ENCODE measurements at regions not wholly inside any gene's neighbourhood (a gene's known extent, or its start where the extent isn't known, plus 50 kb on each side); places are given as distances from the start of the nearest gene placed in this dataset.

DNA sequence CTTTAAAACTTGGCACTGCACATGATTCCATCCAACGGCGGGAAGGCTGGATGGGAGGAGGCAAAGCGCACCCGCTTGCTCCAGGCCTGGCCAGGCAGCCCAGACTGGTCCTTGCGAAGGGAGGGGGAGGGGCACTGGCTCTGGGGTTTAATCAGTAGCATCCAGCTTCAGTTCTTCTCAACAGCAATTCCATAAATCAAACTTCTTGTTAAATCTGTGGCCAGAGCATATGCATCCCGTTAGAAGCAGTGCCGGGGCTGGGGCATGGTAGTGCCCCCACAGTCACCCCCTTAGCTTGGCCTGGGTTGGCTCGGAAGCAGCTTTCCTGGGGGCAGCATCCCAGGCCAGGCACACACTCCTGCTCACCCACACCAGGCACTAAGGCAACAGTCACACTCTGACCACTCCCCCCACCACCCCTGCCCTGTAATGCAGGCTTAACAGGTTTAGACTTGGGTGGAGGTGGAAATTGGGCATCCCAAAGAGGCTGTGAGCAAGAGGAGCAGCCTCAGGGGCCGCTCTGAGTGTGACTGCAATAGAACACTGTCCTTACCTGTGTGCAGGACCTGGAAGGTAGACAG is 94.1 kb upstream of the CASZ1 start:
- Histone ChIP-seq H2AFZ (ENCODE audit: low read depth, low read length) (no peak overlapping the region), H3K79me2 (replicated peaks; ENCODE audit: insufficient read depth, low read length) (no peaks in the 10 kb centered on the region), H3K27ac (ENCODE audit: low read length) (no peak overlapping the region), H3K36me3 (ENCODE audit: insufficient read depth, low read length) (no peaks in the 10 kb centered on the region), H3K4me3 (ENCODE audit: low read length) (no peak overlapping the region), H3K27me3 (ENCODE audit: insufficient read depth, low read depth, low read length) (peaks cover 11% of the 10 kb centered on the region), H4K20me1 (ENCODE audit: insufficient read depth) (no peaks in the 10 kb centered on the region), H3K9me2 (ENCODE audit: insufficient read depth, low read length) (no peaks in the 10 kb centered on the region), H3F3A (ENCODE audit: insufficient read depth, low read length, poor library complexity, severe bottlenecking) (no peaks in the 10 kb centered on the region), H3K9ac (ENCODE audit: low read length) (no peak overlapping the region), H3K9me3 (ENCODE audit: low read length) (no peaks in the 10 kb centered on the region), H3K4me2 (ENCODE audit: low read length) (no peak overlapping the region)
- TF ChIP-seq EZH2 (IDR thresholded peaks at IDR 0.05; ENCODE audit: borderline replicate concordance, insufficient read depth, low read length, poor library complexity, severe bottlenecking) = no peak
- TF ChIP-seq EP300 (conservative IDR thresholded peaks at IDR 0.05; ENCODE audit: poor library complexity, severe bottlenecking) = no peak
- TF ChIP-seq, protein P1, sequence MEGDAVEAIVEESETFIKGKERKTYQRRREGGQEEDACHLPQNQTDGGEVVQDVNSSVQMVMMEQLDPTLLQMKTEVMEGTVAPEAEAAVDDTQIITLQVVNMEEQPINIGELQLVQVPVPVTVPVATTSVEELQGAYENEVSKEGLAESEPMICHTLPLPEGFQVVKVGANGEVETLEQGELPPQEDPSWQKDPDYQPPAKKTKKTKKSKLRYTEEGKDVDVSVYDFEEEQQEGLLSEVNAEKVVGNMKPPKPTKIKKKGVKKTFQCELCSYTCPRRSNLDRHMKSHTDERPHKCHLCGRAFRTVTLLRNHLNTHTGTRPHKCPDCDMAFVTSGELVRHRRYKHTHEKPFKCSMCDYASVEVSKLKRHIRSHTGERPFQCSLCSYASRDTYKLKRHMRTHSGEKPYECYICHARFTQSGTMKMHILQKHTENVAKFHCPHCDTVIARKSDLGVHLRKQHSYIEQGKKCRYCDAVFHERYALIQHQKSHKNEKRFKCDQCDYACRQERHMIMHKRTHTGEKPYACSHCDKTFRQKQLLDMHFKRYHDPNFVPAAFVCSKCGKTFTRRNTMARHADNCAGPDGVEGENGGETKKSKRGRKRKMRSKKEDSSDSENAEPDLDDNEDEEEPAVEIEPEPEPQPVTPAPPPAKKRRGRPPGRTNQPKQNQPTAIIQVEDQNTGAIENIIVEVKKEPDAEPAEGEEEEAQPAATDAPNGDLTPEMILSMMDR (IDR thresholded peaks at IDR 0.05; ENCODE audit: poor library complexity, severe bottlenecking) = no peak
- TF ChIP-seq SMC3 (conservative IDR thresholded peaks at IDR 0.05; ENCODE audit: poor library complexity) = no peak
- no peak for TF ChIP-seq MXI1 (conservative IDR thresholded peaks at IDR 0.05; ENCODE audit: poor library complexity, severe bottlenecking)
- no peak for TF ChIP-seq POLR2AphosphoS5 (IDR thresholded peaks at IDR 0.05)

DNA sequence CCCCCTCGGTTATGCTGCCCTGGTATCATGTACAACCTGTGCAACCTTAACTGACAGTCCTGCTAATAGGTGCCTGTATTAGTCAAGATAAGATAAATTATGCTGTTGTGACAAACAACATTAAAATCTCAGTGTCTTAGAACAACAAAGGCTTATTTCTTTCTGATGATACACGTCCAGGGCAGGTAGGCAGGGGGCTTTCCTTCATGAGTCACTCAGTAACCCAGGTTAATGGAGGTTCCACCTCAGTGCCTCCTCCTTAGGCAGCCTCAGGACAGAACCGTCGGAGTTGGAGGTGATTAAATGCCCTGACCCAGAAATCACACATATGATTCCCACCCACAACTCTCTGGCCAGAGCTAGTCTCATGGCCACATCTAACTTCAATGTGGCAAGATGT is 94.6 kb upstream of the CASZ1 start:
- no peaks in the 10 kb centered on the region for H3K36me3 ChIP-seq (ENCODE audit: insufficient read depth, low read length)
- TF ChIP-seq, protein P2, sequence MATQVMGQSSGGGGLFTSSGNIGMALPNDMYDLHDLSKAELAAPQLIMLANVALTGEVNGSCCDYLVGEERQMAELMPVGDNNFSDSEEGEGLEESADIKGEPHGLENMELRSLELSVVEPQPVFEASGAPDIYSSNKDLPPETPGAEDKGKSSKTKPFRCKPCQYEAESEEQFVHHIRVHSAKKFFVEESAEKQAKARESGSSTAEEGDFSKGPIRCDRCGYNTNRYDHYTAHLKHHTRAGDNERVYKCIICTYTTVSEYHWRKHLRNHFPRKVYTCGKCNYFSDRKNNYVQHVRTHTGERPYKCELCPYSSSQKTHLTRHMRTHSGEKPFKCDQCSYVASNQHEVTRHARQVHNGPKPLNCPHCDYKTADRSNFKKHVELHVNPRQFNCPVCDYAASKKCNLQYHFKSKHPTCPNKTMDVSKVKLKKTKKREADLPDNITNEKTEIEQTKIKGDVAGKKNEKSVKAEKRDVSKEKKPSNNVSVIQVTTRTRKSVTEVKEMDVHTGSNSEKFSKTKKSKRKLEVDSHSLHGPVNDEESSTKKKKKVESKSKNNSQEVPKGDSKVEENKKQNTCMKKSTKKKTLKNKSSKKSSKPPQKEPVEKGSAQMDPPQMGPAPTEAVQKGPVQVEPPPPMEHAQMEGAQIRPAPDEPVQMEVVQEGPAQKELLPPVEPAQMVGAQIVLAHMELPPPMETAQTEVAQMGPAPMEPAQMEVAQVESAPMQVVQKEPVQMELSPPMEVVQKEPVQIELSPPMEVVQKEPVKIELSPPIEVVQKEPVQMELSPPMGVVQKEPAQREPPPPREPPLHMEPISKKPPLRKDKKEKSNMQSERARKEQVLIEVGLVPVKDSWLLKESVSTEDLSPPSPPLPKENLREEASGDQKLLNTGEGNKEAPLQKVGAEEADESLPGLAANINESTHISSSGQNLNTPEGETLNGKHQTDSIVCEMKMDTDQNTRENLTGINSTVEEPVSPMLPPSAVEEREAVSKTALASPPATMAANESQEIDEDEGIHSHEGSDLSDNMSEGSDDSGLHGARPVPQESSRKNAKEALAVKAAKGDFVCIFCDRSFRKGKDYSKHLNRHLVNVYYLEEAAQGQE (IDR thresholded peaks at IDR 0.05; ENCODE audit: borderline replicate concordance) = no peak
- TF ChIP-seq MXI1 (conservative IDR thresholded peaks at IDR 0.05; ENCODE audit: poor library complexity, severe bottlenecking) (no peak), RAD21 (conservative IDR thresholded peaks at IDR 0.05) (no peak), EP300 (conservative IDR thresholded peaks at IDR 0.05; ENCODE audit: poor library complexity, severe bottlenecking) (no peak), EZH2 (IDR thresholded peaks at IDR 0.05; ENCODE audit: borderline replicate concordance, insufficient read depth, low read length, poor library complexity, severe bottlenecking) (no peak), POLR2AphosphoS5 (IDR thresholded peaks at IDR 0.05) (no peak), SMC3 (conservative IDR thresholded peaks at IDR 0.05; ENCODE audit: poor library complexity) (no peak), TAF1 (IDR thresholded peaks at IDR 0.05; ENCODE audit: low read depth) (no peak)
- TF ChIP-seq, protein P1 (IDR thresholded peaks at IDR 0.05; ENCODE audit: poor library complexity, severe bottlenecking) = no peak
- no peaks in the 10 kb centered on the region for H3K9me3 ChIP-seq (ENCODE audit: low read length)
- H2AFZ ChIP-seq (ENCODE audit: low read depth, low read length) = no peak overlapping the region
- H3K27me3 ChIP-seq (ENCODE audit: insufficient read depth, low read depth, low read length) = peaks cover 11% of the 10 kb centered on the region
- no peaks in the 10 kb centered on the region for H4K20me1 ChIP-seq (ENCODE audit: insufficient read depth)
- H3K4me3 ChIP-seq (ENCODE audit: low read length) = no peak overlapping the region
- no peaks in the 10 kb centered on the region for H3K9me2 ChIP-seq (ENCODE audit: insufficient read depth, low read length)
- no peak overlapping the region for H3K4me2 ChIP-seq (ENCODE audit: low read length)
- no peaks in the 10 kb centered on the region for H3K79me2 ChIP-seq (replicated peaks; ENCODE audit: insufficient read depth, low read length)
- no peaks in the 10 kb centered on the region for H3F3A ChIP-seq (ENCODE audit: insufficient read depth, low read length, poor library complexity, severe bottlenecking)
- no peak overlapping the region for H3K9ac ChIP-seq (ENCODE audit: low read length)
- H3K27ac ChIP-seq (ENCODE audit: low read length) = no peak overlapping the region
